GM23338 (cell line): ENCODE measurements at regions not wholly inside any gene's neighbourhood (a gene's known extent, or its start where the extent isn't known, plus 50 kb on each side); places are given as distances from the start of the nearest gene placed in this dataset.

ENCODE experiments used
- ATAC-seq: fragments of 200-7000 bp; cut with Tn5 transposase; 3 replicates; pipeline ENCODE4 v1.9.1; 2020
- DNase-seq: peaks from one replicate; pipeline ENCODE4 v3.0.0-alpha.2; 2015; ENCODE audit warnings: low spot score
- H2AFZ ChIP-seq: fragments of 200-600 bp; sonication (generic); 2 replicates; pipeline ENCODE4 v1.8.0; 2016; ENCODE audit warnings: antibody characterized with exemption, mild to moderate bottlenecking, moderate library complexity
- H3F3A ChIP-seq: fragments of 200-600 bp; sonication (generic); replicated peaks from 2 replicates; pipeline ENCODE4 v1.8.0; 2017; ENCODE audit warnings: antibody characterized with exemption, mixed run types, low read depth
- H3K27ac ChIP-seq: fragments of 200-600 bp; sonication (generic); 2 replicates; pipeline ENCODE4 v1.6.1; 2016; ENCODE audit warnings: low read depth
- H3K27me3 ChIP-seq: fragments of 200-600 bp; sonication (generic); 2 replicates; pipeline ENCODE4 v1.8.0; 2016; ENCODE audit warnings: mild to moderate bottlenecking, mixed run types, moderate library complexity; ENCODE audit not compliant: insufficient read depth
- H3K36me3 ChIP-seq: fragments of 200-600 bp; sonication (generic); 2 replicates; pipeline ENCODE4 v1.8.0; 2016; ENCODE audit warnings: mild to moderate bottlenecking; ENCODE audit not compliant: insufficient read depth
- H3K4me1 ChIP-seq: fragments of 200-600 bp; sonication (generic); 2 replicates; pipeline ENCODE4 v1.8.0; 2016; ENCODE audit warnings: mild to moderate bottlenecking, moderate library complexity; ENCODE audit not compliant: insufficient read depth
- H3K4me2 ChIP-seq: fragments of 200-600 bp; sonication (generic); 2 replicates; pipeline ENCODE4 v1.7.1; 2017; ENCODE audit warnings: mixed run types
- H3K4me3 ChIP-seq: fragments of 200-600 bp; sonication (generic); 2 replicates; pipeline ENCODE4 v1.6.1; 2016; ENCODE audit warnings: mixed run types
- H3K79me2 ChIP-seq: fragments of 200-600 bp; sonication (generic); replicated peaks from 2 replicates; pipeline ENCODE4 v1.8.0; 2017; ENCODE audit warnings: mild to moderate bottlenecking; ENCODE audit not compliant: insufficient read depth
- H3K9me2 ChIP-seq: fragments of 200-600 bp; sonication (generic); 2 replicates; pipeline ENCODE4 v1.8.0; 2017; ENCODE audit not compliant: insufficient read depth
- H4K20me1 ChIP-seq: fragments of 200-600 bp; sonication (generic); replicated peaks from 2 replicates; pipeline ENCODE4 v1.8.0; 2017; ENCODE audit warnings: mild to moderate bottlenecking; ENCODE audit not compliant: insufficient read depth
- H3K27ac Mint-ChIP-seq: 2 replicates; pipeline ENCODE4 v1.8.0; 2020; ENCODE audit warnings: inconsistent platforms, mild to moderate bottlenecking, moderate library complexity, mixed read lengths
- H3K27me3 Mint-ChIP-seq: 3 replicates; pipeline ENCODE4 v1.8.0; 2022; ENCODE audit warnings: low read depth, mild to moderate bottlenecking, moderate library complexity, mixed read lengths, inconsistent platforms; ENCODE audit not compliant: insufficient read depth, poor library complexity
- H3K36me3 Mint-ChIP-seq: 3 replicates; pipeline ENCODE4 v1.8.0; 2021; ENCODE audit warnings: low read depth, mild to moderate bottlenecking, inconsistent platforms, moderate library complexity, mixed read lengths
- H3K4me1 Mint-ChIP-seq: 3 replicates; pipeline ENCODE4 v1.8.0; 2020; ENCODE audit warnings: mild to moderate bottlenecking, inconsistent platforms, mixed read lengths
- H3K4me3 Mint-ChIP-seq: 3 replicates; pipeline ENCODE4 v1.8.0; 2021; ENCODE audit warnings: moderate library complexity, mild to moderate bottlenecking, inconsistent platforms, mixed read lengths
- H3K9me3 Mint-ChIP-seq: 3 replicates; pipeline ENCODE4 v1.8.0; 2020; ENCODE audit warnings: moderate library complexity, mild to moderate bottlenecking, inconsistent platforms, mixed read lengths
- CREB1 ChIP-seq: fragments of 250-450 bp; sonication (Bioruptor Pico); IDR thresholded peaks from 2 replicates; pipeline ENCODE4 v1.5.0; 2020; ENCODE audit warnings: low read depth, mild to moderate bottlenecking, moderate library complexity
- CTCF ChIP-seq, 2 experiments: fragments of 200-600 bp in 1 of 2; sonication (generic) in 1 of 2; conservative IDR thresholded peaks; 2 replicates each; pipeline versions ENCODE4 v1.5.1 to v1.6.1; 2016 to 2017; ENCODE audit warnings: antibody characterized with exemption in 2 of 2, low read depth in 2 of 2, mild to moderate bottlenecking in 2 of 2, moderate library complexity in 1 of 2
- ETS1 ChIP-seq: IDR thresholded peaks from 2 replicates; pipeline ENCODE4 v1.6.1; 2016; ENCODE audit warnings: antibody characterized with exemption
- JUNB ChIP-seq: IDR thresholded peaks from one replicate; pipeline ENCODE4 v1.6.1; 2016; ENCODE audit warnings: antibody characterized with exemption; ENCODE audit not compliant: unreplicated experiment
- NANOG ChIP-seq: IDR thresholded peaks from 2 replicates; pipeline ENCODE4 v1.6.1; 2016; ENCODE audit warnings: antibody characterized with exemption, borderline replicate concordance
- POLR2AphosphoS5 ChIP-seq: IDR thresholded peaks from 2 replicates; pipeline ENCODE4 v1.6.1; 2016; ENCODE audit warnings: antibody characterized with exemption, low read depth
- REST ChIP-seq: IDR thresholded peaks from one replicate; pipeline ENCODE4 v1.6.1; 2018; ENCODE audit warnings: antibody characterized with exemption; ENCODE audit not compliant: unreplicated experiment
- STAT1 ChIP-seq: IDR thresholded peaks from one replicate; pipeline ENCODE4 v1.6.1; 2016; ENCODE audit warnings: antibody characterized with exemption; ENCODE audit not compliant: unreplicated experiment
- ZNF114 ChIP-seq: fragments of 250-450 bp; sonication (Bioruptor Pico); IDR thresholded peaks from 2 replicates; pipeline ENCODE4 v1.5.0; 2020; ENCODE audit warnings: mild to moderate bottlenecking, moderate library complexity
- ZNF331 ChIP-seq: fragments of 250-450 bp; sonication (Bioruptor Pico); IDR thresholded peaks from 2 replicates; pipeline ENCODE4 v1.5.0; 2020; ENCODE audit warnings: low read depth, mild to moderate bottlenecking, moderate library complexity
- ZNF462 ChIP-seq: fragments of 250-450 bp; sonication (Bioruptor Pico); IDR thresholded peaks from 2 replicates; pipeline ENCODE4 v1.5.0; 2020; ENCODE audit warnings: mild to moderate bottlenecking, moderate library complexity

- no peak for TF ChIP-seq ETS1
- no peak for TF ChIP-seq NANOG
- no peak for TF ChIP-seq STAT1
- TF ChIP-seq ZNF331 (CRISPR knock-in tag): no peak
- no peak for TF ChIP-seq CTCF (conservative IDR thresholded peaks at IDR 0.05; ENCODE audit: low read depth in 2 of 2)
- TF ChIP-seq REST: no peak
These were observed 1101.7 kb upstream of the EYS start (continued) for GRCh38 chr6:66808771-66809170.

- no peaks in the 10 kb centered on the region for H3K27me3 Mint-ChIP-seq
- no peak overlapping the region for H3K4me3 Mint-ChIP-seq
- Histone ChIP-seq H3F3A (no peaks in the 10 kb centered on the region), H3K27me3 (no peaks in the 10 kb centered on the region), H3K36me3 (no peaks in the 10 kb centered on the region), H3K27ac (no peak overlapping the region), H3K4me3 (no peak overlapping the region), H3K4me2 (no peak overlapping the region), H3K4me1 (no peaks in the 10 kb centered on the region), H4K20me1 (no peaks in the 10 kb centered on the region), H3K79me2 (no peaks in the 10 kb centered on the region), H2AFZ (no peak overlapping the region), H3K9me2 (no peaks in the 10 kb centered on the region)
- no peaks in the 10 kb centered on the region for H3K4me1 Mint-ChIP-seq
- no peaks in the 10 kb centered on the region for H3K36me3 Mint-ChIP-seq
- no peak for ATAC-seq
- peaks cover 30% of the 10 kb centered on the region; the same call in 2 of the 3 replicates for H3K9me3 Mint-ChIP-seq
- no peak for DNase-seq
- no peak overlapping the region for H3K27ac Mint-ChIP-seq
- TF ChIP-seq JUNB (no peak), ZNF331 (CRISPR knock-in tag) (no peak), ZNF114 (no peak), STAT1 (no peak), CTCF (conservative IDR thresholded peaks at IDR 0.05; ENCODE audit: low read depth in 2 of 2) (no peak), CREB1 (no peak), ZNF462 (no peak), NANOG (no peak), POLR2AphosphoS5 (no peak)
These were observed 1090.0 kb upstream of the EYS start for GRCh38 chr6:66796987-66797386.
